Lung (tissue), 11 donors: ENCODE measurements at regions not wholly inside any gene's neighbourhood (a gene's known extent, or its start where the extent isn't known, plus 50 kb on each side); places are given as distances from the start of the nearest gene placed in this dataset.

Source experiments
- ATAC-seq: fragments of 200-7000 bp; cut with Tn5 transposase; one replicate; pipeline ENCODE4 v1.9.1; 2020; ENCODE audit warnings: moderate number of reproducible peaks; ENCODE audit not compliant: insufficient read depth, low FRiP score
- DNase-seq, 3 donors: peaks; one replicate each; pipeline ENCODE4 v3.0.0-alpha.2; 2013 to 2017
- H3K27ac ChIP-seq, 2 donors: one replicate each; pipeline ENCODE4 v1.5.1; 2013; ENCODE audit warnings: mild to moderate bottlenecking in 2 of 2, moderate library complexity in 2 of 2, control low read depth in 1 of 2, inconsistent platforms in 1 of 2, low read depth in 1 of 2, low read length in 1 of 2
- H3K27me3 ChIP-seq, 3 donors: one replicate each; pipeline ENCODE4 v1.5.1; 2013; ENCODE audit warnings: low read length in 2 of 3; ENCODE audit not compliant: control insufficient read depth in 3 of 3, insufficient read depth in 3 of 3
- H3K36me3 ChIP-seq, 4 donors: one replicate each; pipeline ENCODE4 v1.5.1; 2013; ENCODE audit warnings: low read length in 4 of 4, mild to moderate bottlenecking in 1 of 4, moderate library complexity in 1 of 4; ENCODE audit not compliant: control insufficient read depth in 4 of 4, insufficient read depth in 4 of 4
- H3K4me1 ChIP-seq, 5 donors: one replicate each; pipeline ENCODE4 v1.5.1; 2013; ENCODE audit warnings: low read length in 5 of 5, mild to moderate bottlenecking in 2 of 5, moderate library complexity in 1 of 5; ENCODE audit not compliant: control insufficient read depth in 5 of 5, insufficient read depth in 5 of 5
- H3K4me3 ChIP-seq: one replicate; pipeline ENCODE4 v1.5.1; 2013; ENCODE audit warnings: mild to moderate bottlenecking, control low read depth, moderate library complexity
- H3K9ac ChIP-seq, 2 donors: one replicate each; pipeline ENCODE4 v1.5.1; 2013; ENCODE audit warnings: low read length in 2 of 2, control low read depth in 1 of 2; ENCODE audit not compliant: insufficient read depth in 1 of 2
- H3K9me3 ChIP-seq, 4 donors: one replicate each; pipeline ENCODE4 v1.5.1; 2013; ENCODE audit warnings: low read length in 3 of 4, mild to moderate bottlenecking in 1 of 4, moderate library complexity in 1 of 4; ENCODE audit not compliant: control insufficient read depth in 4 of 4, insufficient read depth in 3 of 4
- CTCF ChIP-seq: IDR thresholded peaks from 2 replicates; pipeline ENCODE4 v1.5.1; 2012; ENCODE audit warnings: mild to moderate bottlenecking; ENCODE audit errors: control extremely low read depth, extremely low read depth
- WGBS, 2 donors: extraction: QIAGEN DNeasy Blood & Tissue Kit; methylation state at CpG; one replicate each; pipeline ENCODE4 v1.1.7; 2013; 5-methylcytosine and 5-hydroxymethylcytosine counted together
- donor health status: control.
- donor health status: control.
- donor health status: Bipolar disorder and iron deficiency.
- donor health status: healthy.
- donor health status: DM: yes; HTN: yes; CAD: no.

- H3K9ac ChIP-seq, result no peak overlapping the region
- no peaks in the 10 kb centered on the region for H3K27me3 ChIP-seq
- no peaks in the 10 kb centered on the region for H3K36me3 ChIP-seq
- TF ChIP-seq CTCF, result no peak
- H3K4me1 ChIP-seq, result no peaks in the 10 kb centered on the region
- no peaks in the 10 kb centered on the region for H3K9me3 ChIP-seq
- no peak overlapping the region for H3K4me3 ChIP-seq
- no peak overlapping the region for H3K27ac ChIP-seq
- DNase-seq (no peak), ATAC-seq (no peak)
Observed at GRCh38 chr7:13290975-13291374, 603.5 kb downstream of the ARL4A start.

- H3K4me1 ChIP-seq, result no peaks in the 10 kb centered on the region
- H3K27me3 ChIP-seq, result no peaks in the 10 kb centered on the region
- WGBS, 2 donors, result 73 to 74% methylated on average over 2 of the region's 2 CpGs
- no peak for ATAC-seq
- H3K9me3 ChIP-seq, result no peaks in the 10 kb centered on the region
- no peak for DNase-seq
- no peak overlapping the region for H3K9ac ChIP-seq
- no peak for TF ChIP-seq CTCF
- no peaks in the 10 kb centered on the region for H3K36me3 ChIP-seq
- H3K4me3 ChIP-seq, result no peak overlapping the region
- H3K27ac ChIP-seq, result no peak overlapping the region
Observed at GRCh38 chr7:13293264-13294002, 606.0 kb downstream of the ARL4A start.

GRCh38 chr7:13307040-13307439 lies 619.6 kb downstream of the ARL4A start:
- TF ChIP-seq CTCF, result no peak
- no peak overlapping the region for H3K4me3 ChIP-seq
- no peak for DNase-seq
- H3K9ac ChIP-seq, result no peak overlapping the region
- ATAC-seq, result no peak
- H3K27ac ChIP-seq, result no peak overlapping the region
- no peaks in the 10 kb centered on the region for H3K4me1 ChIP-seq
- H3K27me3 ChIP-seq, result no peaks in the 10 kb centered on the region
- H3K36me3 ChIP-seq, result no peaks in the 10 kb centered on the region
- peaks cover 0 to 5% (median 0%) of the 10 kb centered on the region in 4 donors for H3K9me3 ChIP-seq

- H3K9ac ChIP-seq, result no peak overlapping the region
- TF ChIP-seq CTCF, result no peak
- H3K27me3 ChIP-seq, result no peaks in the 10 kb centered on the region
- no peaks in the 10 kb centered on the region for H3K36me3 ChIP-seq
- peaks cover 0 to 5% (median 2%) of the 10 kb centered on the region in 4 donors for H3K9me3 ChIP-seq
- H3K4me1 ChIP-seq, result no peaks in the 10 kb centered on the region
- H3K27ac ChIP-seq, result no peak overlapping the region
- ATAC-seq (no peak), DNase-seq (no peak)
- no peak overlapping the region for H3K4me3 ChIP-seq
Observed at GRCh38 chr7:13308423-13308822, 621.0 kb downstream of the ARL4A start.
